ENCODE measurements at regions not wholly inside any gene's neighbourhood (a gene's known extent, or its start where the extent isn't known, plus 50 kb on each side); places are given as distances from the start of the nearest gene placed in this dataset.

DNA sequence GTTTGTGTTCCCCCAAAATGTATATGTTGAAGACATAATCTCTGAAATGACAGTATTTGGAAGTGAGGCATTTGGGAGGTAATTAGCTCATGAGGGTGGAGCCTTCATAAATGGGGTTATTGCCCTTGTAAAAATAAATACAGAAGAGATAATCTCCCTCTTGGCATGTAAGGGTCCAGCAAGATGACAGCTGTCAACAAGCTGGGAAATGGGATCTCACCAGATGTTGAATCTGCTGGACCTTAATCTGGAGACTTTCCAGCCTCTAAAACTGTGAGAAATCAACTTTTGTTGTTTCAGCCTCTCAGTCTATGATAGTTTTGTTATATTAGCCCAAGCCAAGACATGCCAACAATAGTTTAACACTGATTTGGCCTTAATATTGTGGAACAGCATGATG is 438.2 kb upstream of the PCDH7 start:
- Histone ChIP-seq H3K27ac (ENCODE audit: low read depth, low read length) (no peak overlapping the region), H3K56ac (replicated peaks; ENCODE audit: insufficient read length, low read depth, low read length) (no peak overlapping the region)
- no peak for TF ChIP-seq HDAC6 (IDR thresholded peaks at IDR 0.05; ENCODE audit: low read depth, low read length)
- TF ChIP-seq SIX5 (IDR thresholded peaks at IDR 0.05; ENCODE audit: low read depth, low read length), result no peak
- TF ChIP-seq ZNF274 (IDR thresholded peaks at IDR 0.05; ENCODE audit: borderline replicate concordance, extremely low read depth, low read length), result no peak
- TF ChIP-seq, protein P1, sequence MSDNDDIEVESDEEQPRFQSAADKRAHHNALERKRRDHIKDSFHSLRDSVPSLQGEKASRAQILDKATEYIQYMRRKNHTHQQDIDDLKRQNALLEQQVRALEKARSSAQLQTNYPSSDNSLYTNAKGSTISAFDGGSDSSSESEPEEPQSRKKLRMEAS (IDR thresholded peaks at IDR 0.05), result no peak
- TF ChIP-seq RAD21 (IDR thresholded peaks at IDR 0.05 in 1 of 2, conservative IDR thresholded peaks at IDR 0.05 in 1 of 2; ENCODE audit: low read depth in 2 of 2, low read length in 2 of 2), result no peak
- TF ChIP-seq POLR2A (IDR thresholded peaks at IDR 0.05; ENCODE audit: control extremely low read depth in 1 of 2, low read depth in 2 of 2, low read length in 2 of 2), result no peak
- TF ChIP-seq SP4 (IDR thresholded peaks at IDR 0.05; ENCODE audit: low read length), result no peak

More for the DNA sequence above, 438.2 kb upstream of the PCDH7 start:
- Histone ChIP-seq H3K4me2 (ENCODE audit: insufficient read depth in 1 of 2, low read depth in 2 of 2, low read length in 2 of 2) (no peak overlapping the region), H3K9ac (replicated peaks in 1 of 4; ENCODE audit: extremely low read depth in 1 of 4, low read depth in 3 of 4, low read length in 3 of 4) (no peak overlapping the region), H3K4me3 (ENCODE audit: extremely low read depth in 1 of 4, insufficient read depth in 2 of 4, low read depth in 3 of 4, low read length in 4 of 4) (no peak overlapping the region), H2BK5ac (ENCODE audit: low read depth, low read length) (no peak overlapping the region), H4K8ac (ENCODE audit: extremely low read depth, insufficient read depth, low read length) (no peak overlapping the region), H2BK120ac (replicated peaks; ENCODE audit: low read depth, low read length) (no peak overlapping the region), H3K9me3 (ENCODE audit: insufficient read depth in 2 of 2, low read depth in 1 of 2, low read length in 1 of 2) (no peaks in the 10 kb centered on the region), H2BK20ac (ENCODE audit: low read length) (no peak overlapping the region), H3K79me2 (ENCODE audit: control insufficient read depth in 1 of 2, insufficient read depth in 2 of 2, low read length in 2 of 2) (no peaks in the 10 kb centered on the region), H2AK5ac (ENCODE audit: low read depth, low read length) (no peak overlapping the region), H3K14ac (ENCODE audit: insufficient read length) (no peak overlapping the region), H3K36me3 (ENCODE audit: control insufficient read depth in 2 of 4, insufficient read depth in 4 of 4, low read length in 3 of 4) (no peaks in the 10 kb centered on the region), H2BK15ac (ENCODE audit: low read length) (no peak overlapping the region), H3K23ac (ENCODE audit: insufficient read length) (no peak overlapping the region), H4K5ac (ENCODE audit: insufficient read length, low read depth, low read length) (no peak overlapping the region), H3K23me2 (ENCODE audit: low read depth, low read length) (no peaks in the 10 kb centered on the region), H2AFZ (ENCODE audit: low read length) (no peak overlapping the region), H3K4me1 (replicated peaks in 1 of 4; ENCODE audit: control insufficient read depth in 3 of 4, insufficient read depth in 4 of 4, low read length in 3 of 4) (no peaks in the 10 kb centered on the region), H3K4ac (replicated peaks; ENCODE audit: insufficient read length, low read depth, low read length) (no peak overlapping the region), H2BK12ac (ENCODE audit: low read depth, low read length) (no peak overlapping the region), H3K79me1 (ENCODE audit: low read depth, low read length) (no peaks in the 10 kb centered on the region), H3K27me3 (replicated peaks in 1 of 4; ENCODE audit: control insufficient read depth in 3 of 4, extremely low read depth in 1 of 4, insufficient read depth in 3 of 4, low read length in 3 of 4) (no peaks in the 10 kb centered on the region), H3K18ac (ENCODE audit: extremely low read depth, low read length) (no peak overlapping the region), H4K91ac (replicated peaks; ENCODE audit: insufficient read length, low read length) (no peak overlapping the region), H4K20me1 (replicated peaks in 1 of 2; ENCODE audit: control insufficient read depth in 1 of 2, insufficient read depth in 2 of 2, low read length in 2 of 2) (no peaks in the 10 kb centered on the region)
- ChIA-PET CTCF (ENCODE audit: partially characterized antibody) (no interaction called here), POLR2A (ENCODE audit: partially characterized antibody) (no interaction called here)
- FAIRE-seq (no peak), DNase-seq (ENCODE audit: low read depth in 1 of 2, low spot score in 2 of 2) (no peak)
